Mesothelial cell of epicardium (in vitro differentiated cells): ENCODE measurements at regions not wholly inside any gene's neighbourhood (a gene's known extent, or its start where the extent isn't known, plus 50 kb on each side); places are given as distances from the start of the nearest gene placed in this dataset.

Source experiments
- DNase-seq, 2 experiments: peaks; one replicate each; pipeline ENCODE4 v3.0.0; 2021; ENCODE audit warnings: low spot score in 2 of 2; ENCODE audit not compliant: unreplicated experiment in 2 of 2
- H3K27ac Mint-ChIP-seq: 2 replicates; pipeline ENCODE4 v1.8.0; 2021; ENCODE audit warnings: mixed read lengths
- H3K27me3 Mint-ChIP-seq: 2 replicates; pipeline ENCODE4 v1.8.0; 2021; ENCODE audit warnings: low read depth, mixed read lengths
- H3K36me3 Mint-ChIP-seq: 2 replicates; pipeline ENCODE4 v1.8.0; 2021; ENCODE audit warnings: mixed read lengths
- H3K4me1 Mint-ChIP-seq: 2 replicates; pipeline ENCODE4 v1.8.0; 2021; ENCODE audit warnings: mixed read lengths
- H3K4me3 Mint-ChIP-seq: 2 replicates; pipeline ENCODE4 v1.8.0; 2021; ENCODE audit warnings: mild to moderate bottlenecking, moderate library complexity, mixed read lengths
- H3K9me3 Mint-ChIP-seq: 2 replicates; pipeline ENCODE4 v1.8.0; 2021; ENCODE audit warnings: mixed read lengths
- CTCF ChIP-seq: fragments of 200-600 bp; sonication (generic); IDR thresholded peaks from one replicate; pipeline ENCODE4 v1.5.0; 2021; ENCODE audit warnings: antibody characterized with exemption; ENCODE audit not compliant: unreplicated experiment

GRCh38 chr13:88729605-88730004 lies 1058.4 kb downstream of the SLITRK5 start:
- no peak overlapping the region for H3K4me3 Mint-ChIP-seq
- H3K36me3 Mint-ChIP-seq = no peaks in the 10 kb centered on the region
- H3K4me1 Mint-ChIP-seq = peaks cover 5% of the 10 kb centered on the region
- no peak for TF ChIP-seq CTCF
- H3K9me3 Mint-ChIP-seq = no peaks in the 10 kb centered on the region
- no peak for DNase-seq
- H3K27me3 Mint-ChIP-seq = no peaks in the 10 kb centered on the region
- H3K27ac Mint-ChIP-seq = no peak overlapping the region

GRCh38 chr13:88736026-88736425 lies 1064.9 kb downstream of the SLITRK5 start:
- Mint-ChIP-seq H3K36me3 (no peaks in the 10 kb centered on the region), H3K27me3 (no peaks in the 10 kb centered on the region), H3K4me1 (peaks cover 5% of the 10 kb centered on the region), H3K4me3 (no peak overlapping the region), H3K27ac (no peak overlapping the region), H3K9me3 (peaks cover 5% of the 10 kb centered on the region)
- no peak for TF ChIP-seq CTCF
- DNase-seq = no peak

DNA sequence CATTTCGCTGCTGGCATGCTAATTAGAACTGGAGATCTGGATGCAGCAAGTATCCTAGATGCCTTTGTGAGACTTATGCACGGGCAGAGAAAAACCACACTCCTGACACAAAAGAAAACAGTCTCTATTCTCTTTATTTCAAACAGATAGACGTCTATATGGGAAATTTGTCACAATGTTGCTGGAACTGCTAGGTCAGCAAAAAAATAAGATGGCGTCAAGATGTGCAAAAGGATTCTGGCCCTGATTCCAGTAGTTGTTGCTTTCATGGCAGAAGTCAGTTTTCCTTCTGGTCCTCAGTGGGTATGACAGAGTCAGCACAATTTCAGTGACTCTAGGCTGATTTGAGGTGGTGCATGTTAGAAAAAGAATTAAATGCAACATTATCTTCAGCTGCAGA lies 1068.0 kb downstream of the SLITRK5 start:
- Mint-ChIP-seq H3K9me3 (peaks cover 10% of the 10 kb centered on the region), H3K27ac (no peak overlapping the region), H3K4me1 (no peaks in the 10 kb centered on the region), H3K36me3 (no peaks in the 10 kb centered on the region), H3K4me3 (no peak overlapping the region), H3K27me3 (no peaks in the 10 kb centered on the region)
- TF ChIP-seq CTCF = no peak
- no peak for DNase-seq

DNA sequence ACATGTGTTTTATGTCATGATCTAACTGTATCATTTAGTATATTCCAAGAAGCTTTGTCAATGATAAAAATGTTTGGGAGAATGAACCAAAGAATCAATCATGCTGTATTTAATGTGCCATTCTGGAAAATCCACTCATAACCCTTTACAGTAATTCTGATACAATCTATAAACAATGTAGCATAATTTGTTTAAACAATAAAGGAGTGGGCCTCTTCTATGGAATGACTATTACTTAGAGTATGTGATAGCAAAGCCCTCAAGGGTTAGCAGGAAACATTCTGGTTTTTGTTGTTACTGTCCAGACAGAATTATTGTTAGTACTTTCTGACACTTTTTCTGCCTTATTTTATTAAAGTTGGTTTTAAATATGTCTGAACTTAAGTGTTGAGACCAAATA lies 1073.1 kb downstream of the SLITRK5 start:
- no peak overlapping the region for H3K27ac Mint-ChIP-seq

DNA sequence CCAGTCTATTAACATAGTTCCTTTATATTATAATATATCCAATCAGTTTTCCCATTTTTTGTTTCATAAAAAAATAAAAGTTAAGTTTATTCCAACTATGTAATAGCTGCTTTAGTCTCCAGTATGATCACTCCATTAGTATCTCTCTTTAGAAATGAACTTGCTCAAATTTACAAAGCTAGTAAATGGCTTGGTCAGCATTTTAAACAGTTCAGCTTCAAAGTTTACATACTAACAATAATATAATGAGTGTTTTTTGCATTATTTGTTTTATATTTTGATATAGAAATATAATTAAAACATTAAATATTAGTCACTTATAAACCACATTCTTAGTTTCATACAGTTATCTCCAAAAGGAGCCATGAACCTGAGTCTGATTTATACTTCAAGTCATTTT lies 1073.8 kb downstream of the SLITRK5 start:
- Mint-ChIP-seq H3K27ac (no peak overlapping the region), H3K27me3 (no peaks in the 10 kb centered on the region), H3K36me3 (no peaks in the 10 kb centered on the region), H3K4me1 (no peaks in the 10 kb centered on the region), H3K4me3 (no peak overlapping the region), H3K9me3 (peaks cover 4% of the 10 kb centered on the region)
- no peak for DNase-seq
- no peak for TF ChIP-seq CTCF

More for the DNA sequence above, 1073.1 kb downstream of the SLITRK5 start:
- H3K9me3 Mint-ChIP-seq = peaks cover 4% of the 10 kb centered on the region
- no peak for TF ChIP-seq CTCF
- no peak for DNase-seq
- no peaks in the 10 kb centered on the region for H3K4me1 Mint-ChIP-seq
- H3K27me3 Mint-ChIP-seq = no peaks in the 10 kb centered on the region
- H3K4me3 Mint-ChIP-seq = no peak overlapping the region
- H3K36me3 Mint-ChIP-seq = no peaks in the 10 kb centered on the region

- H3K4me3 Mint-ChIP-seq = no peak overlapping the region
- TF ChIP-seq CTCF = no peak
- H3K4me1 Mint-ChIP-seq = peaks cover 23% of the 10 kb centered on the region
- H3K27me3 Mint-ChIP-seq = no peaks in the 10 kb centered on the region
- no peak for DNase-seq
- no peaks in the 10 kb centered on the region for H3K9me3 Mint-ChIP-seq
- no peaks in the 10 kb centered on the region for H3K36me3 Mint-ChIP-seq
- H3K27ac Mint-ChIP-seq = peak overlapping the region; percentile 37
Observed at GRCh38 chr13:88752041-88752440, 1080.9 kb downstream of the SLITRK5 start.
